ENCODE measurements at regions not wholly inside any gene's neighbourhood (a gene's known extent, or its start where the extent isn't known, plus 50 kb on each side); places are given as distances from the start of the nearest gene placed in this dataset.

- Mint-ChIP-seq H3K9me3 (no peaks in the 10 kb centered on the region), H3K4me1 (ENCODE audit: low read depth) (peaks cover 4% of the 10 kb centered on the region), H3K4me3 (no peak overlapping the region), H3K36me3 (ENCODE audit: low read depth) (no peaks in the 10 kb centered on the region), H3K27ac (no peak overlapping the region), H3K27me3 (ENCODE audit: low read depth) (peaks cover 2% of the 10 kb centered on the region)
- no peak for DNase-seq (ENCODE audit: low spot score)
Observed at GRCh38 chr3:72018343-72018984, 233.5 kb upstream of the PROK2 start.

- Mint-ChIP-seq H3K9me3 (no peaks in the 10 kb centered on the region), H3K27me3 (ENCODE audit: low read depth) (peaks cover 2% of the 10 kb centered on the region), H3K4me3 (no peak overlapping the region), H3K27ac (no peak overlapping the region), H3K4me1 (ENCODE audit: low read depth) (peaks cover 4% of the 10 kb centered on the region), H3K36me3 (ENCODE audit: low read depth) (no peaks in the 10 kb centered on the region)
- DNase-seq (ENCODE audit: low spot score), result no peak
Observed at GRCh38 chr3:72017935-72018334, 233.0 kb upstream of the PROK2 start.

DNA sequence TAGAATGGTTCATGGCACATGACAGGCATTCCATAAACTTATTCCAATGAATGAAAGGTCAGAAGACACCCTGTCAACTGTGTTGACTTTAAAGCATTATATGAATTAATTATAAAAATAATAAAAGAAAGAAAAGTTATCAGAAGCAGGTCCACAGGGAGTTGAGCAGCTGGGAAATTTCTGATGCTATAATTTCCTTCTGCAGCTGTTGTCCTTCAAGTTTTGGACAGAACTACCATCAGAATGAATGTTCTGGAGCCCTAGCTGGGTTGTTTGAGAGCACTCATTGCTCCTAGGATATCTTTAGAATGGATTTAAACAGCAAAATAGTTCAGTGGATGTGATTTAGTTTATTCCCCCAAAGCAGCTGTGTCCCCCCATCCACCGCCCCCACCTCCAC is 232.4 kb upstream of the PROK2 start:
- DNase-seq (ENCODE audit: low spot score), result no peak
- Mint-ChIP-seq H3K27ac (no peak overlapping the region), H3K27me3 (ENCODE audit: low read depth) (peaks cover 2% of the 10 kb centered on the region), H3K9me3 (no peaks in the 10 kb centered on the region), H3K4me3 (no peak overlapping the region), H3K36me3 (ENCODE audit: low read depth) (no peaks in the 10 kb centered on the region), H3K4me1 (ENCODE audit: low read depth) (peaks cover 4% of the 10 kb centered on the region)

- Mint-ChIP-seq H3K27me3 (ENCODE audit: low read depth) (peaks cover 2% of the 10 kb centered on the region), H3K36me3 (ENCODE audit: low read depth) (no peaks in the 10 kb centered on the region), H3K4me1 (ENCODE audit: low read depth) (peaks cover 4% of the 10 kb centered on the region), H3K9me3 (no peaks in the 10 kb centered on the region), H3K4me3 (no peak overlapping the region), H3K27ac (no peak overlapping the region)
- no peak for DNase-seq (ENCODE audit: low spot score)
Observed at GRCh38 chr3:72015463-72015862, 230.5 kb upstream of the PROK2 start.

DNA sequence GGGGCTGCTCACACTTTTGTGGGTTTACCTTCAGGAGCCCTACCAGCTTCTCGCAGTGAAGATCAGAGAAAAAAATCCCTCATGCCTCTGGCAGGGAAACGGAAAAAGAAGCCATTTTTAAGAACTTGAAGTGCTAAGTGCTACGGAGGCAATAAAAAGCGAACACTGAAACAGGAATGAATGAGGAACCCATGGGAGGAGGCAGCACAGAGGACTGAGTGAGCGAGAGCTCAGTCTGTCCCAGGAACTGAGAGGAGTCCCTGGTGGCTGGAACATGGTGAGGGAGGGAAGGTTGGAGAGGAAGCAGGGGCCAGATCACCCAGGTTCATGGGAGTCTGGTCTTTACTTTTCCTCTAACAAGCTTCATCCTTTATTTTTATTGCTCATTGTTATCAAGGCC is 228.1 kb upstream of the PROK2 start:
- Mint-ChIP-seq H3K27ac (no peak overlapping the region), H3K9me3 (no peaks in the 10 kb centered on the region), H3K27me3 (ENCODE audit: low read depth) (peaks cover 4% of the 10 kb centered on the region), H3K36me3 (ENCODE audit: low read depth) (no peaks in the 10 kb centered on the region), H3K4me3 (no peak overlapping the region), H3K4me1 (ENCODE audit: low read depth) (peaks cover 10% of the 10 kb centered on the region)
- no peak for DNase-seq (ENCODE audit: low spot score)

DNA sequence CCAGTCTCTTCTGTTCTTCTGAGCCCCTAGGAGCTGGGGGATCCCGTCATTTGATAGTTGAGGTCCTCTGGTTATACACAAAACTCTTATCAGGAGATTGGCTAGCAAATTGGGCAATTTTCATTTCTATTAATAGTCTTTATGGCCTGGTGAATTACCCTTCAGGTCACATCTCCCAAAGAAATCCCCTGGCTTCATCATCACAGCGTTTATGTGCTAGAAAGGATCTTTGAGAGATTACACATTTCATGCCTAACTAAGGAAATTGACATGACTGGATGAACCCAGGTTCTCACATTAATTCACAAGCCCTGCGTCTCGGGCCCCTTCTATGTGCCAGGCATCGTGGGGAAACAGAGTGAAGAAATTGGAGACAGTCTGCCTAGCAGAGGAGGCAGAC is 227.4 kb upstream of the PROK2 start:
- Mint-ChIP-seq H3K27me3 (ENCODE audit: low read depth) (peaks cover 4% of the 10 kb centered on the region), H3K27ac (no peak overlapping the region), H3K4me1 (ENCODE audit: low read depth) (peaks cover 9% of the 10 kb centered on the region), H3K9me3 (no peaks in the 10 kb centered on the region), H3K4me3 (no peak overlapping the region), H3K36me3 (ENCODE audit: low read depth) (no peaks in the 10 kb centered on the region)
- no peak for DNase-seq (ENCODE audit: low spot score)

DNA sequence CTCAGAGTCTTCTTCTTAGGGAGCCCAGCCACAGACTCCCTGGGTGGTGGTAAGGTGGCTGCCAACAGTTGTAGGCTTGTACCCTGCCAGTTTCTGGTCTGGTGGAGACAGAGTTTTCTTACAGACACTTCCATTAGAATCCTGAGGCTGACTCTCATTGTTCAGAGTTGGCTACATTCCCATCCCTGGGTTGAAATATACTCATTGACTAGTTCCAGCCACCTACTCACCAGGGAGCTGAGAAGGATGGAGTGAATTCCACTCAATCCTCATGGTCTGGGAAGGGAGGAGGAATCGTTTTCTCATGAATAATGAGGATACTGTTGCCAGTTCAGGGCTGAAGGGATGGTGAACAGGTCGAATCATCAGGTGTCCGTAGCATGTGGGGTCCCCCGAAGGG is 226.5 kb upstream of the PROK2 start:
- H3K27me3 Mint-ChIP-seq (ENCODE audit: low read depth), result peaks cover 4% of the 10 kb centered on the region
- H3K27ac Mint-ChIP-seq, result no peak overlapping the region
- no peaks in the 10 kb centered on the region for H3K36me3 Mint-ChIP-seq (ENCODE audit: low read depth)
- no peak overlapping the region for H3K4me3 Mint-ChIP-seq
- no peaks in the 10 kb centered on the region for H3K9me3 Mint-ChIP-seq
- peaks cover 9% of the 10 kb centered on the region for H3K4me1 Mint-ChIP-seq (ENCODE audit: low read depth)
- DNase-seq (ENCODE audit: low spot score), result no peak

DNA sequence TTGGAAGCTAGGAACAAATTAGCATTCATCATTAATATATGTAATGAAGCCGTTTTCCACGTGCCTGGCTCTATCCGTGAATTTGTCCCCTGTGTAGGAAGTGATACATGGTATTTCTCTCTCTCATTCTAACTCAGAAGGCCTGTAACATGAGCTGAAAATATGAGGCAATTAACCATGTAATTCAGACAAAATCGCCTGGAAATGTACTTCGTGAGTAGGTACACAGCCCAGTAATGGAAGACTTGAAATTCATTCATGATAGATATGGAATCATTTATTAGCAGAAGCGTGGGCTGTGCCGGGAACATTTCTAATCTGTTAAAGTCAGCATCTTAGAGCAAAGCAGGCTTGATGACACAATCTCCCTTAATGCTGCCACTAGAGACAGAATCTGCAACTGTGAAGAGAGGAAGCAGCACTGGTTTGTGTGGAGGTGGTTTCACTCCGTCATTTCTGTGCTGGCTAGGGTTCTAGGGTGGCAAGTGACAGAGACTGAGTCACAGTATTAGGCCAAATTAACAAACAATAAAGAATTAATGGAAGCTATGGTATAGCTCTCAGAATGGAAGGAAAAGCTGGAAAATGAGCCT is 225.0 kb upstream of the PROK2 start:
- Mint-ChIP-seq H3K27me3 (ENCODE audit: low read depth) (peaks cover 4% of the 10 kb centered on the region), H3K27ac (no peak overlapping the region), H3K36me3 (ENCODE audit: low read depth) (no peaks in the 10 kb centered on the region), H3K9me3 (no peaks in the 10 kb centered on the region), H3K4me1 (ENCODE audit: low read depth) (peaks cover 6% of the 10 kb centered on the region), H3K4me3 (no peak overlapping the region)
- DNase-seq (ENCODE audit: low spot score), result peak; percentile 7

- no peak for DNase-seq (ENCODE audit: low spot score)
- peaks cover 3% of the 10 kb centered on the region for H3K27me3 Mint-ChIP-seq (ENCODE audit: low read depth)
Observed at GRCh38 chr3:72008226-72008996, 223.5 kb upstream of the PROK2 start.

DNA sequence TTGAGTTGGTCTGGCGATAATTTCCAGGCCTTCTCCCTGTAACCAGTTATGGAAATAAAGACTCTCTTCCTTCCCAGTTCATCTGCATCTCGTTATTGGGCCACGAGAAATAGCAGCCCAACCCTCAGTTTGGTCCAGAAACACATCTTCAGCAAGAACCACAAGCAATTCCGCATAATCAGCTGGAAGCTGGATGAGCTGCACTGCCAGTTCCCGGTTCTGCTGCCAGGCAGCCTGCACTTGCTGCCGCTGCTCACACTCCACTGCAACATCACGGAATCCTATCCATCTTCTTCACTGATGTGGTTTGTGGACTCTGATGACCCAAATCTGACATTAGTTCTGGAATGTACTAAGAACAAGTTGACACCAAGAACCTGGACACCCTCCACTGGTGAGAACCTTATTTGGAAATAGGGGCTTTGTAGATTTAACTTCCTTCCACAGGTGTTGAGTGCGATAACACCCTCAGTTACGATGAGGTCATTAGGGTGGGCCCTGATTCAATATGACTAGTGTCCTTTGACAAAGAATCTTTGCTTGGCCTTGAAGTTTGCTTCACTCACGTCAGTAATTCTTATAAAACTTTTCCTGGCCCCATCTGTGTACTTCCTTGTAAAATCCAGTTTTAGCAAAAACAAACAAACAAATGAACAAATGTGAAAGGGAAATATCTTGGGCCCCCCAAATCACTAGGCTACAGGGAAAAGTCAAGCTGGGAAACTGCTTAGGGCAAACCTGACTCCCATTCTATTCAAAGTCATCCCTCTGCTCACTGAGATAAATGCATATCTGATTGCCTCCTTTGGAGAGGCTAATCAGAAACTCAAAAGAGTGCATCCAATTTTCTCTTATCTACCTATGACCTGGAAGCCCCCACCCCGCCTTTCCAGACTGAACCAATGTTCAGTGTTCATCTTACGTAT is 221.9 kb upstream of the PROK2 start:
- H3K4me1 Mint-ChIP-seq (ENCODE audit: low read depth), result peaks cover 6% of the 10 kb centered on the region
- H3K27ac Mint-ChIP-seq, result no peak overlapping the region
- no peak for DNase-seq (ENCODE audit: low spot score)
- H3K9me3 Mint-ChIP-seq, result no peaks in the 10 kb centered on the region
- H3K27me3 Mint-ChIP-seq (ENCODE audit: low read depth), result peaks cover 3% of the 10 kb centered on the region
- H3K4me3 Mint-ChIP-seq, result no peak overlapping the region
- H3K36me3 Mint-ChIP-seq (ENCODE audit: low read depth), result no peaks in the 10 kb centered on the region

More at GRCh38 chr3:72008226-72008996, 223.5 kb upstream of the PROK2 start:
- Mint-ChIP-seq H3K36me3 (ENCODE audit: low read depth) (no peaks in the 10 kb centered on the region), H3K9me3 (no peaks in the 10 kb centered on the region), H3K27ac (no peak overlapping the region), H3K4me1 (ENCODE audit: low read depth) (peaks cover 6% of the 10 kb centered on the region), H3K4me3 (no peak overlapping the region)

DNA sequence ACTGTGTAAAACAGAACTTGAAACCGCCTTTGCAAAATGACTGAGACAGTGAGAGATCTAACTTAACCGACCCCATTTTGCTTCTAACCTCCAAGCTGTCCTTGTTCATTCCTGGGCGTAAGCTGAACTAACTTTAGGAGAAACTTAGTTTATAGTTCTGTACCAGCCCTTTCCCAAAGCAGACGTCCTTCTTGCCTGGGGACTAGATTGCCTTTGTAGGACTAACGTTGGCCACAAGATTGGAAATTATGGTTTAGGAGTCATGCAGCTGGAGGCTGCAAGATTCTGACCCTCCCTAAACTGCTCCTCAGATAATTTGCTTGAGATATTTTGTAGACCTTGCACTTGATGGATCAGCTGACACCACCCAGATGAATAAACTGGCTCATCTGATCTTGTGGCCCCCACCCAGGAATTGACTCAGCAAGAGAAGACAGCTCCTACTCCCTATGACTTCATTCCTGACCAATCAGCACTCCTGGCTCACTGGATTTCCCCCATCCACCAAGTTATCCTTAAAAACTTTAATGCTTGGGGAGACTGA is 219.9 kb upstream of the PROK2 start:
- Mint-ChIP-seq H3K4me1 (ENCODE audit: low read depth) (peaks cover 2% of the 10 kb centered on the region), H3K36me3 (ENCODE audit: low read depth) (no peaks in the 10 kb centered on the region), H3K4me3 (no peak overlapping the region), H3K27me3 (ENCODE audit: low read depth) (peaks cover 3% of the 10 kb centered on the region), H3K9me3 (no peaks in the 10 kb centered on the region), H3K27ac (no peak overlapping the region)
- no peak for DNase-seq (ENCODE audit: low spot score)

- no peak overlapping the region for H3K4me3 Mint-ChIP-seq
- no peak overlapping the region for H3K27ac Mint-ChIP-seq
- DNase-seq (ENCODE audit: low spot score), result no peak
- no peaks in the 10 kb centered on the region for H3K36me3 Mint-ChIP-seq (ENCODE audit: low read depth)
- H3K9me3 Mint-ChIP-seq, result no peaks in the 10 kb centered on the region
- H3K27me3 Mint-ChIP-seq (ENCODE audit: low read depth), result peaks cover 3% of the 10 kb centered on the region
- H3K4me1 Mint-ChIP-seq (ENCODE audit: low read depth), result no peaks in the 10 kb centered on the region
Observed at GRCh38 chr3:72003936-72004335, 219.0 kb upstream of the PROK2 start.

DNA sequence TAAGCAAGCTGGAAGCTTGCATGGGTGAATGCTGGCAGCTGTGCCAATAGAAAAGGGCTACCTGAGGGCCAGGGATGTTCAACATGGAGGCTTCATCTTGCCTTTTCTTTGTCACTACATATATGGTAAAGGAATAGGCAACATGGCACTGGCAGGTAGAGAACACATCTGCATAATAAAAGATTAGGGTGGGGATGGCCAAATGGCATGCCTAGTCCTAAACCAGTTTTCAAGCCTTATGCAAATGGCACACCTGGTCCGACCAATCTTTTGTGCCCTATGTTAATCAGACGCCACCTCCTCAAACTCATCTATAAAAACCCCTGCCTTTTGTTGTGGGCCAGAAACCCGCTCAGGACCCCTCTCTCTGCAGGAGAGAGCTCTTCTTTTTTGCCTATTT is 216.8 kb upstream of the PROK2 start:
- Mint-ChIP-seq H3K27ac (no peak overlapping the region), H3K36me3 (ENCODE audit: low read depth) (no peaks in the 10 kb centered on the region), H3K27me3 (ENCODE audit: low read depth) (no peaks in the 10 kb centered on the region), H3K4me1 (ENCODE audit: low read depth) (peaks cover 3% of the 10 kb centered on the region), H3K9me3 (no peaks in the 10 kb centered on the region), H3K4me3 (no peak overlapping the region)
- DNase-seq (ENCODE audit: low spot score), result no peak
